T47D (cell line): ENCODE measurements at regions not wholly inside any gene's neighbourhood (a gene's known extent, or its start where the extent isn't known, plus 50 kb on each side); places are given as distances from the start of the nearest gene placed in this dataset.

Experiments
- DNase-seq, 2 experiments: peaks; one replicate each; pipeline versions ENCODE4 v3.0.0 to v3.0.0-alpha.2; 2011 to 2012; ENCODE audit warnings: low read depth in 1 of 2, low spot score in 1 of 2
- JUND ChIP-seq: IDR thresholded peaks from 2 replicates; pipeline ENCODE4 v1.6.1; 2012; ENCODE audit warnings: low read depth
- in situ Hi-C: cut with HindIII; loops from 2 replicates; pipeline ENCODE4 v1.10.0; 2016; ENCODE audit warnings: low sequenced_read_pairs, low pct_unique_long_range_greater_than_20kb

- no peak for DNase-seq
- no peak for TF ChIP-seq JUND
- in situ Hi-C loops = no loop called here
Measured at GRCh38 chr2:238787501-238787900, 60.4 kb upstream of the TWIST2 start.

GRCh38 chr2:238789317-238789806, 58.5 kb upstream of the TWIST2 start:
- TF ChIP-seq JUND = no peak
- in situ Hi-C loops = no loop called here
- DNase-seq = peak; percentile 11 to 13

- TF ChIP-seq JUND = no peak
- in situ Hi-C loops = no loop called here
- DNase-seq = no peak
Measured at GRCh38 chr2:238790126-238790832, 57.6 kb upstream of the TWIST2 start.

GRCh38 chr2:238790833-238791230, 57.1 kb upstream of the TWIST2 start:
- no peak for DNase-seq
- in situ Hi-C loops = no loop called here
- no peak for TF ChIP-seq JUND

- no peak for DNase-seq
- no peak for TF ChIP-seq JUND
- in situ Hi-C loops = no loop called here
Measured at GRCh38 chr2:238791354-238791753, 56.5 kb upstream of the TWIST2 start.

GRCh38 chr2:238793306-238793705, 54.6 kb upstream of the TWIST2 start:
- in situ Hi-C loops = no loop called here
- no peak for DNase-seq
- no peak for TF ChIP-seq JUND

- TF ChIP-seq JUND = no peak
- in situ Hi-C loops = no loop called here
- DNase-seq = no peak
Measured at GRCh38 chr2:238793801-238794449, 54.0 kb upstream of the TWIST2 start.

- in situ Hi-C loops = no loop called here
- DNase-seq = no peak
- TF ChIP-seq JUND = no peak
Measured at GRCh38 chr2:238796223-238796885, 51.5 kb upstream of the TWIST2 start.

GRCh38 chr2:238797537-238797936, 50.3 kb upstream of the TWIST2 start:
- in situ Hi-C loops = no loop called here
- DNase-seq = no peak
- no peak for TF ChIP-seq JUND
